ENCODE measurements at regions not wholly inside any gene's neighbourhood (a gene's known extent, or its start where the extent isn't known, plus 50 kb on each side); places are given as distances from the start of the nearest gene placed in this dataset.

DNA sequence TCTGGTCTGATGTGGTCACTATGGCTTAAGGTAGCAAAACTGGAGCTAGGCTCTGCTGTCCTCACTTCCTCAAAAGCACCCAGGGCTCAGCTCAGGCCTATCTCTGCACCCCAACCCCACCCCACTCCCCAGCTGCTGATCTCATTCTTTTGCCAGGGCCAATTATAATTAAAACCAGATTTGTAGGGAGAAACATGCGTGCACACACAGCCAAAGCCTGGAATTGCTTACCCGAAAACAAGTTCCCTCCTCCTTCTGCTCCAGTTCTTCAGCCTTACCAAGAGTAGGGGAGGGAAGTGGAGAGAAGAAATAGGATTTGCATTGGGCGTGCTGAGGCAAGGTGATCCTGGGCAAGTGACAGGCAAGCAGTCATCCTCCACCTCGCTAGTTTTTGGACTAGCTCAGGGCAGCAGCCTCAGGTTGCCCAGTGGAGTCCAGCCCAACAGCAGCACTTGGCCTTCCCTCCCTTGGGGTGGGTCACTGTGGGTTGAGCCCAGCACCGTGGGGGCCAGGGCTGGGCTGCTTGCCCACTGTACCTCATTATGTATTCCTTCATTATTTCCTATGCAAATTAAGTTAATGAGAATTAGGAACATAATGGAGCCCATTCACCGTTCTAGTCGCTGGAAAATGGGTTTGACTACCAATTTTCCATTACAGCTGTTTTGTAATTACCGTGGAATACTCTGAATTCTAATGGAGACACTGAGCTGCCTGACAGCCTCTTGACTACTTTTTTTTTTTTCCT is 199.1 kb upstream of the CELF4 start:
- TF ChIP-seq, protein P1, sequence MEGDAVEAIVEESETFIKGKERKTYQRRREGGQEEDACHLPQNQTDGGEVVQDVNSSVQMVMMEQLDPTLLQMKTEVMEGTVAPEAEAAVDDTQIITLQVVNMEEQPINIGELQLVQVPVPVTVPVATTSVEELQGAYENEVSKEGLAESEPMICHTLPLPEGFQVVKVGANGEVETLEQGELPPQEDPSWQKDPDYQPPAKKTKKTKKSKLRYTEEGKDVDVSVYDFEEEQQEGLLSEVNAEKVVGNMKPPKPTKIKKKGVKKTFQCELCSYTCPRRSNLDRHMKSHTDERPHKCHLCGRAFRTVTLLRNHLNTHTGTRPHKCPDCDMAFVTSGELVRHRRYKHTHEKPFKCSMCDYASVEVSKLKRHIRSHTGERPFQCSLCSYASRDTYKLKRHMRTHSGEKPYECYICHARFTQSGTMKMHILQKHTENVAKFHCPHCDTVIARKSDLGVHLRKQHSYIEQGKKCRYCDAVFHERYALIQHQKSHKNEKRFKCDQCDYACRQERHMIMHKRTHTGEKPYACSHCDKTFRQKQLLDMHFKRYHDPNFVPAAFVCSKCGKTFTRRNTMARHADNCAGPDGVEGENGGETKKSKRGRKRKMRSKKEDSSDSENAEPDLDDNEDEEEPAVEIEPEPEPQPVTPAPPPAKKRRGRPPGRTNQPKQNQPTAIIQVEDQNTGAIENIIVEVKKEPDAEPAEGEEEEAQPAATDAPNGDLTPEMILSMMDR (conservative IDR thresholded peaks at IDR 0.05; ENCODE audit: low read depth, low read length), result no peak
- no peak for TF ChIP-seq EZH2 (IDR thresholded peaks at IDR 0.05; ENCODE audit: low read length, unreplicated experiment)
- TF ChIP-seq EZH2phosphoT487 (IDR thresholded peaks at IDR 0.05; ENCODE audit: borderline replicate concordance, low read length), result no peak
